Activated T-helper 1 cell treated with anti-CD3 and anti-CD28 coated beads, Interleukin-12 subunit alpha, Interleukin-12 subunit beta, Interleukin-2, Interleukin-4 antibody, amounts not matched to agents 30 ng/mL and 10 ng/mL and 1 ng/mL, durations not matched to agents 14 hours and 24 hours and 36 hours (primary cell): ENCODE measurements at regions not wholly inside any gene's neighbourhood (a gene's known extent, or its start where the extent isn't known, plus 50 kb on each side); places are given as distances from the start of the nearest gene placed in this dataset.

Experiments used
- DNase-seq: peaks from one replicate; pipeline ENCODE4 v3.0.0; 2021; ENCODE audit warnings: low spot score
- H3K27ac Mint-ChIP-seq: one replicate; pipeline ENCODE4 v1.8.0; 2021; ENCODE audit warnings: mild to moderate bottlenecking, mixed read lengths
- H3K27me3 Mint-ChIP-seq: one replicate; pipeline ENCODE4 v1.8.0; 2022; ENCODE audit warnings: mild to moderate bottlenecking, moderate library complexity, mixed read lengths; ENCODE audit not compliant: insufficient read depth
- H3K36me3 Mint-ChIP-seq: one replicate; pipeline ENCODE4 v1.8.0; 2021; ENCODE audit warnings: low read depth, mixed read lengths
- H3K4me1 Mint-ChIP-seq: one replicate; pipeline ENCODE4 v1.8.0; 2021; ENCODE audit warnings: low read depth, mixed read lengths
- H3K4me3 Mint-ChIP-seq: one replicate; pipeline ENCODE4 v1.8.0; 2021; ENCODE audit warnings: mild to moderate bottlenecking, moderate library complexity, mixed read lengths
- H3K9me3 Mint-ChIP-seq: one replicate; pipeline ENCODE4 v1.8.0; 2021; ENCODE audit warnings: mixed read lengths
- intact Hi-C: fragments of 100-400 bp; cut with micrococcal nuclease; formaldehyde crosslinking; loops from one replicate; pipeline ENCODE4 v1.15.1; 2024

- H3K36me3 Mint-ChIP-seq: no peaks in the 10 kb centered on the region
- H3K4me1 Mint-ChIP-seq: no peaks in the 10 kb centered on the region
- peaks cover 4% of the 10 kb centered on the region for H3K27me3 Mint-ChIP-seq
- no peak overlapping the region for H3K4me3 Mint-ChIP-seq
- intact Hi-C loops: no loop called here
- no peak for DNase-seq
- no peaks in the 10 kb centered on the region for H3K9me3 Mint-ChIP-seq
- H3K27ac Mint-ChIP-seq: no peak overlapping the region
Measured at GRCh38 chr13:76646946-76647345, 239.3 kb downstream of the KCTD12 start.

DNA sequence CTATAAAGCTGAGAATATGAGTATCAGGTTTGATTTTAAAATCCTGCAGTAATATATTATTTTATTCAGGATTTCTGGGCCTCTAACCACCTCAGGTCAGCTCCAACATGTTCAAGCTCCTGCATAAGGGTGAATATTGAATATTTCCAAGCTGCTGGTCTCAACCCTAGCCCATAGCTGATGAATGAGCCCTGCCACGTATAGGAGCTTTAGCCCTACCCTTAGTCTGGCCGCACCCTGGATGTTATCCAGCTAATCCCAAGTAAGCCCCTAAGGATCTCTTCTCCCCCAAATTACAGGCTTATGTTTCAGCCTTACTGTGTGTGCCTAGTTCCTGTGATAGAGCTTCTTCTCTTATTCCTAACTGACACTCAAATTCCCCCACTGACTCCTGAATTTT lies 240.6 kb downstream of the KCTD12 start:
- no peak for DNase-seq
- H3K9me3 Mint-ChIP-seq: no peaks in the 10 kb centered on the region
- intact Hi-C loops: no loop called here
- H3K4me3 Mint-ChIP-seq: no peak overlapping the region
- H3K36me3 Mint-ChIP-seq: no peaks in the 10 kb centered on the region
- H3K27ac Mint-ChIP-seq: no peak overlapping the region
- peaks cover 1% of the 10 kb centered on the region for H3K27me3 Mint-ChIP-seq
- no peaks in the 10 kb centered on the region for H3K4me1 Mint-ChIP-seq

DNA sequence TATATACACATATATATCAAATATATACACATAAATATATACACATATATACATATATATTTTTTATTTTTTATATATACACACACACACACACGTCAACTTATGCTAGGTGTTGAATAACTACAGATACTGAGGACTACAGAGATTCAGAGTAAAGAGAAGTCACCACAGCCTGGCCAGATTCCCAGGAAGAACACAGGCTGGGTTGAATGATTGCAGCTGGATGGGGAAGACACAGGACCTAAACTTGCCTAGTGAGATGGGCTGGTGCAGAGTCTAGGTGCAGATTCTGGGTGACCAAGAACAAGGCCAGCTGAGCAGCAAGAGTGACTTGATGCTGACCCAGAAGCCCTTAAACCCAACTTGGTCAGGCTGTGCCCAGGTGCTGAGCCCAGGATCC lies 241.3 kb downstream of the KCTD12 start:
- Mint-ChIP-seq H3K4me3 (no peak overlapping the region), H3K36me3 (no peaks in the 10 kb centered on the region), H3K27ac (no peak overlapping the region), H3K9me3 (no peaks in the 10 kb centered on the region), H3K27me3 (no peaks in the 10 kb centered on the region), H3K4me1 (no peaks in the 10 kb centered on the region)
- intact Hi-C loops: no loop called here
- no peak for DNase-seq

DNA sequence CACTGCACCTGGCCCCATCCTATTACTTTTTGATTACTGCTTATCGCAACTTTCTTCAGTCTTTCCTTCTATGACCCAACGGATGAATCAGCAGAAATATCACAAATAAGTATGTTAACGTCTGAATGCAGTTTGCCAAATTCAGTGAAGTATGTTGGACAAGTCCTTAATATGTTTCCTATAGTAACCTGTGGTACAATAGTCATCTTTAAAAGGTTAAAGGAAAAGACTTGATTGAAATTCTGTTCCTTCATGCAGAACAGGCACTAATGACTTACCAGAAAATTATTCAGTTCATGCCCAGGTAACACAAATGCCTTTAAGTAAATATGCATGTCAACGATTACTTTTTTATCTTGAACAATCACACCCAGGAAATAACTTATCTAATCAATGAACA lies 242.6 kb downstream of the KCTD12 start:
- intact Hi-C loops: no loop called here
- Mint-ChIP-seq H3K4me1 (no peaks in the 10 kb centered on the region), H3K27me3 (no peaks in the 10 kb centered on the region), H3K36me3 (no peaks in the 10 kb centered on the region), H3K9me3 (no peaks in the 10 kb centered on the region), H3K4me3 (no peak overlapping the region), H3K27ac (no peak overlapping the region)
- DNase-seq: no peak

DNA sequence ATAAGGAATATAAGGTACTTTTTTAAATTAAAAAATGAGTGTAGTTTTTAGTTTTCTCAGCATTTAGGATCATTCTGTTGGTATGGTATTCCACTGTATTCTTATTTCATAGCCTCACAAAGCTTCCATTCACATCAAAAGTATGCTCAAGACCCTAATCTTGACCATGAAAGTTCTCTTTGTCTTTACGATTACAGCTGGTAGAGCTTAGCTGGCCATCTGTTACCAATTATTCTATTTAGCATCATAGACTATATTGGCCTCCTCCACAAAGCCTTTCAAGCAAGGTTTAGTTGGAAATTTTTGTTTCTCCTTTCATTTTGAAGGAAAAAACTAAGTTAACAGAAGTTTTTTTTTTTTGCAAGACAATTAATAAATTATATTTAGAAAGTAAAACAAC lies 245.1 kb downstream of the KCTD12 start:
- Mint-ChIP-seq H3K4me1 (no peaks in the 10 kb centered on the region), H3K36me3 (no peaks in the 10 kb centered on the region), H3K4me3 (no peak overlapping the region), H3K9me3 (no peaks in the 10 kb centered on the region), H3K27ac (no peak overlapping the region), H3K27me3 (peaks cover 2% of the 10 kb centered on the region)
- intact Hi-C loops: no loop called here
- DNase-seq: no peak

- Mint-ChIP-seq H3K27ac (no peak overlapping the region), H3K4me3 (no peak overlapping the region), H3K9me3 (no peaks in the 10 kb centered on the region), H3K27me3 (peaks cover 2% of the 10 kb centered on the region), H3K4me1 (no peaks in the 10 kb centered on the region), H3K36me3 (no peaks in the 10 kb centered on the region)
- DNase-seq: no peak
- intact Hi-C loops: no loop called here
Measured at GRCh38 chr13:76638882-76639281, 247.3 kb downstream of the KCTD12 start.

DNA sequence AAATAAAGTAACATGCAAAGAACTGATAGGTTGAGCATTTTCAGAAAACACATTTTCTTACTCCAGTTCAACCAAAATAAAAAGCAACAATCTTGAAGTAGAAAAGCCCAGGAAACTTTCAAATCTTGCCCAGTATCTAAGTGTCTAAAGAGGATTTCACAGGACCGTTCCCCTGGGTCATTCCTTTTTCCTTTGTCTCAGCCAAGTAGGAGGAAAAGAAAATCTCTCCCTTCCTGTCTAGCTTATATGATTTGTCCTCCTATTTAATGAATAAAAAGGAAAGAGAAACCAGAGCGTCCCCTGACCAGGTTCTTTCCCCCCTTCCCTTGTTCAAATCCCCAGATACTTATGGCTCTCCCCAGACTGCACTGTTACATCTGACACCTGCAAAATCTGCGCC lies 248.0 kb downstream of the KCTD12 start:
- no peak overlapping the region for H3K4me3 Mint-ChIP-seq
- H3K9me3 Mint-ChIP-seq: no peaks in the 10 kb centered on the region
- H3K27ac Mint-ChIP-seq: no peak overlapping the region
- DNase-seq: no peak
- no peaks in the 10 kb centered on the region for H3K4me1 Mint-ChIP-seq
- H3K36me3 Mint-ChIP-seq: no peaks in the 10 kb centered on the region
- intact Hi-C loops: no loop called here
- peaks cover 2% of the 10 kb centered on the region for H3K27me3 Mint-ChIP-seq

DNA sequence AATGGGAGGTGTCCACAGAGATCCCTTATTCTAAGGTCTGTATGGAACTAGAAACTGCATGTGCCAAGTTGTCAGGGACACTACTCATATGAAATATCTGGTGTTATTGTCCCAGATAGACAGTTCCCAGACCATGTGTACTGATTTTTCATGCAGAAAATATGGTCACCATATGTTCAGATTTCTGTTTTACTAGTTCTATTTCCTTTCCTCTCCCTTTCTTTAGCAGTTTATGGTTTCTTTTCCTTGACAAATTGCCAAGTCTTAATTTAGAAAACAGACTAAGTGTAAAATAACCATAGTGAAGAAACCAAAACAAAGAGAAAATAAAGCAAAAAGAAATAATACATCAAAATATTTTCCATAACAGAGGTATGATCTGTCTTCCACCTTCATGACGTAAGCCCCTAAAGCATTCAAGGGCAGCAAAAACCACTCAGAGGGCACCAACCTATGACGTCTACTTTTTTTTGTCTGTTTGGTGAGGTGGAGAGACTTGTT lies 248.5 kb downstream of the KCTD12 start:
- H3K4me1 Mint-ChIP-seq: no peaks in the 10 kb centered on the region
- H3K4me3 Mint-ChIP-seq: no peak overlapping the region
- peaks cover 2% of the 10 kb centered on the region for H3K27me3 Mint-ChIP-seq
- intact Hi-C loops: no loop called here
- H3K27ac Mint-ChIP-seq: no peak overlapping the region
- H3K9me3 Mint-ChIP-seq: no peaks in the 10 kb centered on the region
- DNase-seq: no peak
- no peaks in the 10 kb centered on the region for H3K36me3 Mint-ChIP-seq

DNA sequence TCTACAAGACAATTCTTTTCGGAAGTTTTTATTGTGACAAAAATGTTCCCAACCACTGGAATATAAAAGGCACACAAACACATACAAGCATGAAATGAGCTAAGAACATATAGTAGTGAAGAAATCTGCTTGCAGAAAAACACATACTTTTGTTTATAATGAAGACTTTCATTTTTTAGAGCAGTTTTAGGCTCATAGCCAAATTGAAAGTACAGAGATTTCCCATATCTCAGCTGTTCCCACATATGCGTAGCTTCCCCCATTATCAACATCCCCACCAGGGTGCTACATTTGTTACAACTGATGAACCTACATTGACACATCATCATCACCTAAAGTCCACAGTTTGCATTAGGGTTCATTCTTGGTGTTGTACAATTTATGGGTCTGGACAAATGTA lies 249.4 kb downstream of the KCTD12 start:
- H3K4me3 Mint-ChIP-seq: no peak overlapping the region
- H3K36me3 Mint-ChIP-seq: no peaks in the 10 kb centered on the region
- DNase-seq: no peak
- H3K27ac Mint-ChIP-seq: no peak overlapping the region
- intact Hi-C loops: no loop called here
- peaks cover 2% of the 10 kb centered on the region for H3K27me3 Mint-ChIP-seq
- no peaks in the 10 kb centered on the region for H3K9me3 Mint-ChIP-seq
- no peaks in the 10 kb centered on the region for H3K4me1 Mint-ChIP-seq

GRCh38 chr13:76635232-76636230 lies 250.7 kb downstream of the KCTD12 start:
- H3K36me3 Mint-ChIP-seq: no peaks in the 10 kb centered on the region
- H3K27ac Mint-ChIP-seq: no peak overlapping the region
- intact Hi-C loops: no loop called here
- no peaks in the 10 kb centered on the region for H3K9me3 Mint-ChIP-seq
- H3K4me3 Mint-ChIP-seq: no peak overlapping the region
- H3K4me1 Mint-ChIP-seq: no peaks in the 10 kb centered on the region
- DNase-seq: no peak
- H3K27me3 Mint-ChIP-seq: peaks cover 4% of the 10 kb centered on the region

- H3K9me3 Mint-ChIP-seq: no peaks in the 10 kb centered on the region
- peaks cover 4% of the 10 kb centered on the region for H3K27me3 Mint-ChIP-seq
- no peaks in the 10 kb centered on the region for H3K36me3 Mint-ChIP-seq
- no peak overlapping the region for H3K4me3 Mint-ChIP-seq
- H3K27ac Mint-ChIP-seq: no peak overlapping the region
- no peak for DNase-seq
- intact Hi-C loops: no loop called here
- no peaks in the 10 kb centered on the region for H3K4me1 Mint-ChIP-seq
Measured at GRCh38 chr13:76634431-76635191, 251.6 kb downstream of the KCTD12 start.

DNA sequence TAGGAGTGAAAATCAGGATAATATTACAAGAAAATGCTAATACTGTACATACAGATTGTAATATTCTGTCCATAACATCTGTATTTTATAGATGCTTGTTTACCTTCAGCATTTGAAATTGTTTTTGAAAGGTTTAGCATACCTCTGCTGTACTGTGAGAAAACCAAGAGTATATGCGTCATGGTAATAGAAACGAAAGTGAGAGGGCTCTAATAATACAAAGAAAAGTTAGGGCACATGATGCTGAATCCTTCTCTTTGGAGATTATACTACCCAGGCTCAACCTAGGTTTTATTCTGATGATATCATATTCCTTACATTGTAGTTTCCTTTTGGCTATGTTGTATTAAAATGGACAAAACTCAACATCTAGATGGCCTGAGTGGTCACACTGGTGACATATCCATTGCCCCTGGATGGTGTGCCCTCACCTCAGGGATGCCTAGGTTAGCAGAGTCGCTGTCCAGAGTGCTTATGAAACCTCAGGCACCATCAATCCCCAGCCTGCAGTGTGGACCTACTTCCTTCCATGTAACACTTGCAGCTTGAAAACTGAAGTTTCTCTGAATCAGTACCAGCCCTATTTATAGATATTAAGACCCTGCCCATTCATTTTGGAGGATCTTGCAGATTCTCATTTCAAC lies 253.7 kb downstream of the KCTD12 start:
- no peak for DNase-seq
- no peak overlapping the region for H3K27ac Mint-ChIP-seq
- intact Hi-C loops: no loop called here
- H3K4me3 Mint-ChIP-seq: no peak overlapping the region
- no peaks in the 10 kb centered on the region for H3K9me3 Mint-ChIP-seq
- no peaks in the 10 kb centered on the region for H3K4me1 Mint-ChIP-seq
- H3K27me3 Mint-ChIP-seq: peaks cover 2% of the 10 kb centered on the region
- H3K36me3 Mint-ChIP-seq: no peaks in the 10 kb centered on the region
